Suprapubic skin (tissue), 4 donors: ENCODE measurements at regions not wholly inside any gene's neighbourhood (a gene's known extent, or its start where the extent isn't known, plus 50 kb on each side); places are given as distances from the start of the nearest gene placed in this dataset.

Experiments
- CTCF ChIP-seq, 2 donors: fragments of 200-600 bp in 1 of 2; fragments of 450-650 bp in 1 of 2; sonication (generic) in 1 of 2; IDR thresholded peaks; one replicate each; pipeline ENCODE4 v1.5.1; 2016 to 2019; ENCODE audit warnings: antibody characterized with exemption in 2 of 2, mild to moderate bottlenecking in 1 of 2, moderate library complexity in 1 of 2
- POLR2A ChIP-seq, 2 donors: fragments of 450-650 bp; IDR thresholded peaks; one replicate each; pipeline ENCODE4 v1.6.1; 2017; ENCODE audit warnings: antibody characterized with exemption in 2 of 2, mild to moderate bottlenecking in 2 of 2, moderate library complexity in 2 of 2
- POLR2AphosphoS5 ChIP-seq, 3 donors: sonication (generic); formaldehyde crosslinking; IDR thresholded peaks; one replicate each; pipeline ENCODE4 v1.6.1; 2017; ENCODE audit warnings: antibody characterized with exemption in 3 of 3

DNA sequence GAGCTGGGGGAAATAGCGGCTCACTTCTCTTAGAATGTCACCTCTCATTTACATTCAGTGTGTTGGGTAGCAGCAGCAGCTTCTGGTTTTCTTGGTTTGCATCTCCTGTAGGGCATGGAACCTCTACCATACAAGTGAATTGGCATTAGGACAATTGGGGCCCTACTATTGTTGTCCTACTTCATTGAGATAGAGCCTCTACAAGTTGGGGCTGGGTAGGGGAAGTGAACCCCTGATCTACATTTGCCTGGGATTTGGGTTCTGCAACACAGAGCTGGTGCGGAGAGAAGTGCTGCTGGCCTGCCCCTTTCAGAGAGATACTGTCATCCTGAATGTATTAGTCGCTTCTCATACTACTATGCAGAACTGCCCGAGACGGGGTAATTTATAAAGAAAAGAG is 391.6 kb upstream of the HS6ST1 start:
- TF ChIP-seq CTCF (IDR thresholded peaks at IDR 0.05), result no peak
- no peak for TF ChIP-seq POLR2A (IDR thresholded peaks at IDR 0.05)
- TF ChIP-seq POLR2AphosphoS5 (IDR thresholded peaks at IDR 0.05), result no peak
